ENCODE measurements at regions not wholly inside any gene's neighbourhood (a gene's known extent, or its start where the extent isn't known, plus 50 kb on each side); places are given as distances from the start of the nearest gene placed in this dataset.

DNA sequence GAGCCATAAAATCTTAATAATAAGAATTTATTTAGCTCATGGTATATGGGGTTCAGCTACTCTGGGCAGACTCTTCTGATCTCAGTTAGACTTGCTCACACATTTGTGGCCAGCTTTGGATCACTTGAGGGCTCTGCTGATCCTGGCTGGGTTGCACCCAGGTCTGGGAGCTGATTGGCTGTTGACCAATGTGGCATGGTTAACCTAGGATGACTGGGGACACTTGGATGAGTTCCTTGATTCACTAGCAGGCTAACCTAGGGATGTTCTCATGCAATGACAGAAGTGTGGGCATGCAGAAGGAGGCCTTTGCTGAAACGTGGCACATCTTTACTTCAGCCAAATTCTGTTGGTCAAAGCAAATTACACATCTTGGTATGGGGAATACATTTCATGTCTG is 569.5 kb downstream of the UTRN start:
- TF ChIP-seq POLR2AphosphoS5 (IDR thresholded peaks at IDR 0.05; ENCODE audit: insufficient read depth in 1 of 2, low read depth in 1 of 2): no peak
- no peak for TF ChIP-seq POLR2A (IDR thresholded peaks at IDR 0.05)
- TF ChIP-seq, protein P1, sequence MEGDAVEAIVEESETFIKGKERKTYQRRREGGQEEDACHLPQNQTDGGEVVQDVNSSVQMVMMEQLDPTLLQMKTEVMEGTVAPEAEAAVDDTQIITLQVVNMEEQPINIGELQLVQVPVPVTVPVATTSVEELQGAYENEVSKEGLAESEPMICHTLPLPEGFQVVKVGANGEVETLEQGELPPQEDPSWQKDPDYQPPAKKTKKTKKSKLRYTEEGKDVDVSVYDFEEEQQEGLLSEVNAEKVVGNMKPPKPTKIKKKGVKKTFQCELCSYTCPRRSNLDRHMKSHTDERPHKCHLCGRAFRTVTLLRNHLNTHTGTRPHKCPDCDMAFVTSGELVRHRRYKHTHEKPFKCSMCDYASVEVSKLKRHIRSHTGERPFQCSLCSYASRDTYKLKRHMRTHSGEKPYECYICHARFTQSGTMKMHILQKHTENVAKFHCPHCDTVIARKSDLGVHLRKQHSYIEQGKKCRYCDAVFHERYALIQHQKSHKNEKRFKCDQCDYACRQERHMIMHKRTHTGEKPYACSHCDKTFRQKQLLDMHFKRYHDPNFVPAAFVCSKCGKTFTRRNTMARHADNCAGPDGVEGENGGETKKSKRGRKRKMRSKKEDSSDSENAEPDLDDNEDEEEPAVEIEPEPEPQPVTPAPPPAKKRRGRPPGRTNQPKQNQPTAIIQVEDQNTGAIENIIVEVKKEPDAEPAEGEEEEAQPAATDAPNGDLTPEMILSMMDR (IDR thresholded peaks at IDR 0.05): no peak
- intact Hi-C loops (cut with DNase I): no loop called here

DNA sequence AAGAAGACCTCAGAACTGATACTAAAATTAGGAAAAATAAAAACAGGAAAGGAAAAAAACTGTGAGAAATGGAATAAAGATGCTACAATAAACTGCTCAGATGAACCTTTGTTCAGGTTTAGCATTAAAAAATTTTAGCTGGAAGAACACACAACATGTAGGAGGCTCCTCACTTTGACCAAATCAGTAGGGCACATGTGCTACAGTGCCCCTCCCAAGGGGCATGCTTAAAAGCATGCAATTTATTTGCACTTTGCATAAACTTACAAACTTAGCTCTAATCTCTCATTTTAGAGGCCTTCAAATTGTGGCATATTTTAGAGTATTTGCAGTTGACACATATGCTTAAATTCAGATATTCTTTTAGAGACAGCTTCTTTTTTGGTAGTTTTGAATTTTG is 570.2 kb downstream of the UTRN start:
- no peak for DNase-seq (ENCODE audit: extremely low spot score in 2 of 2)
- no peaks in the 10 kb centered on the region for H3K27me3 ChIP-seq
- TF ChIP-seq, protein P1 (IDR thresholded peaks at IDR 0.05): no peak
- TF ChIP-seq POLR2AphosphoS5 (IDR thresholded peaks at IDR 0.05; ENCODE audit: insufficient read depth in 1 of 2, low read depth in 1 of 2) (no peak), POLR2A (IDR thresholded peaks at IDR 0.05) (no peak)
- H3K36me3 ChIP-seq: peaks cover 0 to 10% of the 10 kb centered on the region in 2 donors
- H3K4me1 ChIP-seq: no peaks in the 10 kb centered on the region
- H3K4me3 ChIP-seq: no peak overlapping the region
- H3K27ac ChIP-seq: no peak overlapping the region
- intact Hi-C loops (cut with DNase I): no loop called here
- H3K9me3 ChIP-seq: no peaks in the 10 kb centered on the region

More for the DNA sequence above, 569.5 kb downstream of the UTRN start:
- Histone ChIP-seq H3K27ac (no peak overlapping the region), H3K9me3 (no peaks in the 10 kb centered on the region), H3K36me3 (peaks cover 0 to 10% of the 10 kb centered on the region in 2 donors), H3K4me3 (no peak overlapping the region), H3K27me3 (no peaks in the 10 kb centered on the region), H3K4me1 (no peaks in the 10 kb centered on the region)
- DNase-seq (ENCODE audit: extremely low spot score in 2 of 2): no peak

DNA sequence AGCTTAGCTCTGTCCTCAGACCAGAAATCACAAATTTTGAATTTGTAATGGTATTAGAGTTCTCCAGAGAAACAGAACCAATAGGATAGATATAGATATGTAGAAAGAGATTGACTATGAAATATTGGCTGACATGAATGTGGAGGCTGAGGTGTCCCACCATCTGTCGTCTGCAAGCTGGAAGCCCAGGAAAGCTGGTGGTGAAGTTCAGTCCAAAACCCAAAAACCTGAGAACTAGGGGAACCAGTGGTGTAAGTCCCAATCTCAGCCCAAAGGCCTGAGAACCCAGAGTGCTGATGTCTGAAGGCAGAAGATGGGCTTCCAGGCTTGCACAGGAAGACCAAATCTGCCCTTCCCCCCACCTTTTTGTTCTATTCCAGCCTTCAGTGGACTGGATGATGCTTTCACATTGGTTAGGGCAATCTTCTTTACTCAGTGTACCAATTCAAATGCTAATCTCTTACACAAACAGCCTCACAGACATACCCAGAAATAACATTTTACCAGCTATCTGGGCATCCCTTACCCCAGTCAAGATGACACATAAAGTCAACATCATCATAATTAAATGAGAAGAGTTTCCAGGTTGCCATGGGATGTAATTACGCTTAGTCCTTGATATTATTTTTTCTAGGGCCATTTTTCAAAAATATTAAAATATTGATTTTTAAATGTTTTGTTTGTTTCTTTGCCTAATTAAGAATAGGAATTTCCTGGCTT is 570.8 kb downstream of the UTRN start:
- no peak for DNase-seq (ENCODE audit: extremely low spot score in 2 of 2)
- no peaks in the 10 kb centered on the region for H3K27me3 ChIP-seq

DNA sequence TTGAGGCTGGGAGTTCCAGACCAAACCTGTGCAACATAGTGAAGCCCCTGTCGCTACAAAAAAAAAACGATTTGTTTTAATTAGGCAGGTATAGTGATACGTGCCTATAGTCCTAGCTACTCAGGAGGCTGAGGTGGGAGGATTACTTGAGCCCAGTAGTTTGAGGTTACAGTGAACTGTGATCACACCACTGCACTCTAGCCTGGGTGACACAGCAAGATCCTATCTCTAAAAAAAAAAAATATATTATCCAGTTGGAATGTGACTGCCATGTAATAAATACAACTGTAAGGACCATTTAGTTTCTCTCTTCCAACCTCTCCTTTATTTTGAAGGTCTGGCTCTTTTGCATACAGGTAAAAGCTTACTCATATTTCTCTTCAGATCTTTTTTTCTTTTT is 571.5 kb downstream of the UTRN start:
- no peaks in the 10 kb centered on the region for H3K27me3 ChIP-seq
- no peak overlapping the region for H3K27ac ChIP-seq
- H3K36me3 ChIP-seq: peaks cover 0 to 9% of the 10 kb centered on the region in 2 donors
- no peaks in the 10 kb centered on the region for H3K4me1 ChIP-seq
- H3K4me3 ChIP-seq: no peak overlapping the region
- no peaks in the 10 kb centered on the region for H3K9me3 ChIP-seq
- intact Hi-C loops (cut with DNase I): no loop called here
- DNase-seq (ENCODE audit: extremely low spot score in 2 of 2): no peak
- TF ChIP-seq POLR2A (IDR thresholded peaks at IDR 0.05): no peak
- no peak for TF ChIP-seq POLR2AphosphoS5 (IDR thresholded peaks at IDR 0.05; ENCODE audit: insufficient read depth in 1 of 2, low read depth in 1 of 2)

More for the DNA sequence above, 570.8 kb downstream of the UTRN start:
- no peak overlapping the region for H3K4me3 ChIP-seq
- H3K4me1 ChIP-seq: no peaks in the 10 kb centered on the region
- peaks cover 0 to 10% of the 10 kb centered on the region in 2 donors for H3K36me3 ChIP-seq
- H3K27ac ChIP-seq: no peak overlapping the region
- no peak for TF ChIP-seq POLR2A (IDR thresholded peaks at IDR 0.05)
- intact Hi-C loops (cut with DNase I): no loop called here
- H3K9me3 ChIP-seq: no peaks in the 10 kb centered on the region

DNA sequence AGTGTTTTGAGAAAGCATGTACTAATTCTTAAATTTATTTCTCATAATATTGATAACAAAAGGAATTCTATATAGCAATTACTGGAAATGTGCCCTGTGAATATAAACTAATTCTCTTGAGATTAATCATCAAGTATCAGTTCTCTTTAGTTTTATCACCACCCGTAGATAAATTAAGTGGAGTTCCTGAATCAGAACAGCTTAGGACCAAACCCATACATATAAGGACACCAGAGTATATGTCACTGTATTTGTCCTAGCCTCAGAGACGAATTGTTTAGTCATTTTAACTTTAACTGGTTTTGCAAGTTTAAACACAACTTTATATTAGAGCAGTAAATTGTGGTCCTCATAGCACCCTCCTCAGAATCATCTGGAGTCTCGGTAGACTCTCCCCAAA is 572.0 kb downstream of the UTRN start:
- Histone ChIP-seq H3K4me3 (no peak overlapping the region), H3K27ac (no peak overlapping the region), H3K9me3 (no peaks in the 10 kb centered on the region), H3K4me1 (no peaks in the 10 kb centered on the region), H3K27me3 (no peaks in the 10 kb centered on the region), H3K36me3 (peaks cover 0 to 4% of the 10 kb centered on the region in 2 donors)
- DNase-seq (ENCODE audit: extremely low spot score in 2 of 2): no peak
- no peak for TF ChIP-seq POLR2A (IDR thresholded peaks at IDR 0.05)
- TF ChIP-seq, protein P1 (IDR thresholded peaks at IDR 0.05): no peak
- TF ChIP-seq POLR2AphosphoS5 (IDR thresholded peaks at IDR 0.05; ENCODE audit: insufficient read depth in 1 of 2, low read depth in 1 of 2): no peak
- intact Hi-C loops (cut with DNase I): no loop called here

DNA sequence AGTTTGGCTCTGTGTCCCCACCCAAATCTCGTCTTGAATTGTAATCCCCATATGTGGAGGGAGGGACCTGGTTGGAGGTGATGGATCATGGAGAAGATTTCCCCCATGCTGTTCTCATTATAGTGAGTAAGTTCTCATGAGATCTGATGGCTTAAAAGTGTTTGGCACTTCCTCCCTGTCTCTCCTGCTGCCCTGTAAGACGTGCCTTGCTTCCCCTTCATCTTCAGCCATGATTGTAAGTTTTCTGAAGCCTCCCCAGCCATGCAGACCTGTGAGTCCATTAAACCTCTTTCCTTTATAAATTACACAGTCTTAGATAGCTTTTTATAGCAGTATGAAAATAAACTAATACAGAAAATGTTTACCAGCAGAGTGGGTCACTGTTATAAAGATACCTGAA is 577.6 kb downstream of the UTRN start:
- intact Hi-C loops (cut with DNase I): no loop called here

More for the DNA sequence above, 577.6 kb downstream of the UTRN start:
- Histone ChIP-seq H3K4me1 (no peaks in the 10 kb centered on the region), H3K4me3 (no peak overlapping the region), H3K9me3 (no peaks in the 10 kb centered on the region), H3K36me3 (no peaks in the 10 kb centered on the region), H3K27me3 (no peaks in the 10 kb centered on the region), H3K27ac (no peak overlapping the region)
- TF ChIP-seq, protein P1 (IDR thresholded peaks at IDR 0.05): no peak
- TF ChIP-seq POLR2A (IDR thresholded peaks at IDR 0.05): no peak
- TF ChIP-seq POLR2AphosphoS5 (IDR thresholded peaks at IDR 0.05; ENCODE audit: insufficient read depth in 1 of 2, low read depth in 1 of 2): no peak
- DNase-seq (ENCODE audit: extremely low spot score in 2 of 2): no peak

Data from vagina (tissue), 2 donors.